OCI-LY1 (cell line): ENCODE measurements at regions not wholly inside any gene's neighbourhood (a gene's known extent, or its start where the extent isn't known, plus 50 kb on each side); places are given as distances from the start of the nearest gene placed in this dataset.
"Not testable (repeated sequence)": the region's sequence is repeated elsewhere in the genome, so short reads cannot be mapped to it uniquely, and the experiment has no call there.

Experiments
- H2AFZ ChIP-seq: fragments of 200-600 bp; sonication (generic), shearing (Covaris generic); 2 replicates; pipeline ENCODE4 v1.6.0; 2014; ENCODE audit warnings: antibody characterized with exemption, mild to moderate bottlenecking, low read length
- H3F3A ChIP-seq: fragments of 200-600 bp; sonication (generic), shearing (Covaris generic); 2 replicates; pipeline ENCODE4 v1.6.0; 2014; ENCODE audit warnings: mild to moderate bottlenecking, antibody characterized with exemption, low read length, moderate library complexity; ENCODE audit not compliant: insufficient read depth
- H3K27ac ChIP-seq: fragments of 200-600 bp; sonication (generic); 2 replicates; pipeline ENCODE4 v1.5.1; 2014; ENCODE audit warnings: low read length, mixed run types, mild to moderate bottlenecking, low read depth; ENCODE audit not compliant: poor library complexity, severe bottlenecking
- H3K27me3 ChIP-seq: fragments of 200-600 bp; sonication (generic); 2 replicates; pipeline ENCODE4 v1.6.0; 2014; ENCODE audit warnings: antibody characterized with exemption, mild to moderate bottlenecking, low read length, moderate library complexity; ENCODE audit not compliant: insufficient read depth
- H3K36me3 ChIP-seq: fragments of 200-600 bp; sonication (generic); 2 replicates; pipeline ENCODE4 v1.6.1; 2014; ENCODE audit warnings: mild to moderate bottlenecking, antibody characterized with exemption, low read length, moderate library complexity, mixed read lengths; ENCODE audit not compliant: insufficient read depth
- H3K4me1 ChIP-seq: fragments of 200-600 bp; sonication (generic); 2 replicates; pipeline ENCODE4 v1.5.1; 2014; ENCODE audit warnings: mild to moderate bottlenecking, low read length, moderate library complexity; ENCODE audit not compliant: insufficient read depth, severe bottlenecking
- H3K4me2 ChIP-seq: fragments of 200-600 bp; sonication (generic), shearing (Covaris generic); 2 replicates; pipeline ENCODE4 v1.6.1; 2014; ENCODE audit warnings: low read length
- H3K4me3 ChIP-seq: fragments of 200-600 bp; sonication (generic); 2 replicates; pipeline ENCODE4 v1.5.1; 2014; ENCODE audit warnings: low read length, low read depth, mild to moderate bottlenecking, mixed read lengths; ENCODE audit not compliant: poor library complexity, severe bottlenecking
- H3K79me2 ChIP-seq: fragments of 200-600 bp; shearing (Covaris generic); 2 replicates; pipeline ENCODE4 v1.6.1; 2016; ENCODE audit warnings: mixed run types, low read length, mixed read lengths; ENCODE audit not compliant: insufficient read depth
- H3K9ac ChIP-seq: fragments of 200-600 bp; sonication (generic), shearing (Covaris generic); 2 replicates; pipeline ENCODE4 v1.6.1; 2014; ENCODE audit warnings: mild to moderate bottlenecking, low read length, mixed read lengths
- H3K9me2 ChIP-seq: fragments of 200-600 bp; sonication (generic), shearing (Covaris generic); 2 replicates; pipeline ENCODE4 v1.6.1; 2014; ENCODE audit warnings: low read depth, mild to moderate bottlenecking, low read length, mixed read lengths
- H3K9me3 ChIP-seq: fragments of 200-600 bp; shearing (Covaris generic); 2 replicates; pipeline ENCODE4 v1.6.1; 2014; ENCODE audit warnings: low read length, mixed read lengths
- H4K20me1 ChIP-seq: fragments of 200-600 bp; sonication (generic), shearing (Covaris generic); 2 replicates; pipeline ENCODE4 v1.6.0; 2016; ENCODE audit warnings: mild to moderate bottlenecking, low read length; ENCODE audit not compliant: insufficient read depth
- EZH2 ChIP-seq: fragments of 200-600 bp; sonication (generic), shearing (Covaris generic); IDR thresholded peaks from 2 replicates; pipeline ENCODE4 v1.8.0; 2017; ENCODE audit warnings: borderline replicate concordance, mixed run types, mild to moderate bottlenecking, antibody characterized with exemption, low read length, moderate library complexity, mixed read lengths
- TF ChIP-seq, protein P1 (sequence below): fragments of 200-600 bp; sonication (generic), shearing (Covaris generic); IDR thresholded peaks from 2 replicates; pipeline ENCODE4 v1.5.1; 2017; ENCODE audit warnings: mild to moderate bottlenecking, antibody characterized with exemption, low read length, moderate library complexity, mixed read lengths

- Histone ChIP-seq H3K79me2 (no peaks in the 10 kb centered on the region), H3K4me2 (no peak overlapping the region)
- TF ChIP-seq, protein P1, sequence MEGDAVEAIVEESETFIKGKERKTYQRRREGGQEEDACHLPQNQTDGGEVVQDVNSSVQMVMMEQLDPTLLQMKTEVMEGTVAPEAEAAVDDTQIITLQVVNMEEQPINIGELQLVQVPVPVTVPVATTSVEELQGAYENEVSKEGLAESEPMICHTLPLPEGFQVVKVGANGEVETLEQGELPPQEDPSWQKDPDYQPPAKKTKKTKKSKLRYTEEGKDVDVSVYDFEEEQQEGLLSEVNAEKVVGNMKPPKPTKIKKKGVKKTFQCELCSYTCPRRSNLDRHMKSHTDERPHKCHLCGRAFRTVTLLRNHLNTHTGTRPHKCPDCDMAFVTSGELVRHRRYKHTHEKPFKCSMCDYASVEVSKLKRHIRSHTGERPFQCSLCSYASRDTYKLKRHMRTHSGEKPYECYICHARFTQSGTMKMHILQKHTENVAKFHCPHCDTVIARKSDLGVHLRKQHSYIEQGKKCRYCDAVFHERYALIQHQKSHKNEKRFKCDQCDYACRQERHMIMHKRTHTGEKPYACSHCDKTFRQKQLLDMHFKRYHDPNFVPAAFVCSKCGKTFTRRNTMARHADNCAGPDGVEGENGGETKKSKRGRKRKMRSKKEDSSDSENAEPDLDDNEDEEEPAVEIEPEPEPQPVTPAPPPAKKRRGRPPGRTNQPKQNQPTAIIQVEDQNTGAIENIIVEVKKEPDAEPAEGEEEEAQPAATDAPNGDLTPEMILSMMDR = no peak
- TF ChIP-seq EZH2 = no peak
Measured at GRCh38 chr6:67908379-67908778, 726.7 kb upstream of the ADGRB3 start.

DNA sequence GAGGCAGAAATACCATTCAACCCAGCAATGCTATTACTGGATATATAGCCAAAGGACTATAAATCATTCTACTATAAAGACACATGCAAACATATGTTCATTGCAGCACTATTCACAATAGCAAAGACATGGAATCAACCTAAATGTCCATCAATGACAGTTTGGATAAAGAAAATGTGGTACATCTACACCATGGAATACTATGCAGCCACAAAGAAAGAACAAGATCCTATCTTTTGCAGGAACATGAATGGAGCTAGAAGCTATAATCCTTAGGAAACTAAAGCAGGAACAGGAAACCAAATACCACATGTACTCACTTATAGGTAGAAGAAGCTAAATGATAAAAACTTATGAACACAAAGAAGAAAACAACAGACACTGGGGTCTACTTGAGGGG lies 730.3 kb upstream of the ADGRB3 start:
- H3K9ac ChIP-seq, H3K4me3 ChIP-seq, H3K4me2 ChIP-seq, H3K79me2 ChIP-seq, H4K20me1 ChIP-seq, H3K4me1 ChIP-seq, H3K36me3 ChIP-seq, H3K27ac ChIP-seq, H3K9me3 ChIP-seq, H2AFZ ChIP-seq, H3F3A ChIP-seq, H3K9me2 ChIP-seq, H3K27me3 ChIP-seq: not testable (repeated sequence)

More at GRCh38 chr6:67908379-67908778, 726.7 kb upstream of the ADGRB3 start:
- Histone ChIP-seq H3K27me3 (no peaks in the 10 kb centered on the region), H2AFZ (0 out of 2 replicates have a peak overlapping the region, but pooled peaks have one; percentile 69), H3K36me3 (no peaks in the 10 kb centered on the region), H3F3A (no peaks in the 10 kb centered on the region), H4K20me1 (no peaks in the 10 kb centered on the region), H3K4me1 (no peaks in the 10 kb centered on the region), H3K9ac (no peak overlapping the region), H3K9me3 (no peaks in the 10 kb centered on the region), H3K27ac (no peak overlapping the region), H3K4me3 (no peak overlapping the region), H3K9me2 (no peaks in the 10 kb centered on the region)

DNA sequence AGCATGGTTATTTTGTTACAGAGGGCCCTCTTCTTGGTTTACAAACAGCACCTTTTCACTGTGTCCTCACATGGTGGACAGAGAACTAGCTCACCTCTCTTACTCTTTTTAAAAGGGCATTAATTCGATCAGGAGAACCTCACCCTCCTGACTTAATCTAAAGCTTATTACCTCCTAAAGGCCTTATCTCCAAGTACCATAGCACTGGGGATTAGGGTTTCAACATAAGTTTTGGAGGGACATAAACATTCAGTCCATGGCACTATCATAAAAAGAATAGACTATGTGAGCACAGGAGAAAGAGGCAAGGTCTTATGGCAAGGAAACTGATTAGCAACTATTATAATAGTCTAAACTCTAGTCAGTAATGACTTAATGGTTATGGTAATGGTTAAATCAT lies 736.2 kb upstream of the ADGRB3 start:
- H2AFZ ChIP-seq = no peak overlapping the region
- H3K4me1 ChIP-seq = peaks cover 7% of the 10 kb centered on the region
- H3K4me2 ChIP-seq = no peak overlapping the region
- H3K79me2 ChIP-seq = no peaks in the 10 kb centered on the region
- no peak for TF ChIP-seq EZH2
- TF ChIP-seq, protein P1 = no peak
- no peaks in the 10 kb centered on the region for H3K9me3 ChIP-seq
- H3F3A ChIP-seq = no peaks in the 10 kb centered on the region
- H3K27ac ChIP-seq = no peak overlapping the region
- no peaks in the 10 kb centered on the region for H3K27me3 ChIP-seq
- H3K9me2 ChIP-seq = no peaks in the 10 kb centered on the region
- no peaks in the 10 kb centered on the region for H3K36me3 ChIP-seq
- no peaks in the 10 kb centered on the region for H4K20me1 ChIP-seq
- H3K4me3 ChIP-seq = no peak overlapping the region
- H3K9ac ChIP-seq = no peak overlapping the region

- no peaks in the 10 kb centered on the region for H3K79me2 ChIP-seq
- no peak overlapping the region for H3K27ac ChIP-seq
- no peaks in the 10 kb centered on the region for H3K9me2 ChIP-seq
- H3K36me3 ChIP-seq = no peaks in the 10 kb centered on the region
- no peak overlapping the region for H3K9ac ChIP-seq
- peak overlapping the region; percentile 48; the same call in 1 of the 2 replicates for H2AFZ ChIP-seq
- no peaks in the 10 kb centered on the region for H3K9me3 ChIP-seq
- no peak for TF ChIP-seq EZH2
- TF ChIP-seq, protein P1 = no peak
- H4K20me1 ChIP-seq = no peaks in the 10 kb centered on the region
- H3K27me3 ChIP-seq = no peaks in the 10 kb centered on the region
- H3K4me2 ChIP-seq = no peak overlapping the region
- no peaks in the 10 kb centered on the region for H3F3A ChIP-seq
- H3K4me1 ChIP-seq = peaks cover 7% of the 10 kb centered on the region
- H3K4me3 ChIP-seq = no peak overlapping the region
Measured at GRCh38 chr6:67897998-67898607, 737.0 kb upstream of the ADGRB3 start.
